Caco-2 (cell line): ENCODE measurements at regions not wholly inside any gene's neighbourhood (a gene's known extent, or its start where the extent isn't known, plus 50 kb on each side); places are given as distances from the start of the nearest gene placed in this dataset.

ENCODE experiments used
- BruUV-seq: library from RNA; stranded (reverse); fragments of 400-500 nt; replicated peaks from 2 replicates; lab custom pipeline; 2021; lab: Mats Ljungman, UMichigan
- CTCF ChIA-PET: fragments of 300-600 bp; sonication (Branson Sonifier 250); formaldehyde crosslinking; loops from one replicate; lab custom pipeline; 2022; ENCODE audit warnings: antibody characterized with exemption; lab: Charles Lee
- POLR2A ChIA-PET: fragments of 300-600 bp; sonication (Branson Sonifier 250); formaldehyde crosslinking; loops from one replicate; lab custom pipeline; 2022; ENCODE audit warnings: antibody characterized with exemption; lab: Charles Lee
- DNase-seq, 2 experiments: peaks; one replicate each; pipeline versions ENCODE4 v3.0.0 to v3.0.0-alpha.2; 2020 to 2022
- H3K27me3 ChIP-seq: replicated peaks from 2 replicates; pipeline ENCODE4 v1.6.0; 2011; ENCODE audit warnings: low read length; ENCODE audit not compliant: control insufficient read depth, insufficient read depth
- H3K36me3 ChIP-seq: 2 replicates; pipeline ENCODE4 v1.5.1; 2011; ENCODE audit warnings: low read length; ENCODE audit not compliant: control insufficient read depth, insufficient read depth
- H3K4me1 ChIP-seq: fragments of 250-450 bp; sonication (Bioruptor Pico); 2 replicates; pipeline ENCODE4 v1.5.1; 2020; ENCODE audit warnings: mild to moderate bottlenecking
- H3K4me3 ChIP-seq: 2 replicates; pipeline ENCODE4 v1.5.1; 2011; ENCODE audit warnings: low read depth, mild to moderate bottlenecking, control low read depth, low read length
- H3K9me3 ChIP-seq: fragments of 250-450 bp; sonication (Bioruptor Pico); 2 replicates; pipeline ENCODE4 v1.5.1; 2020; ENCODE audit warnings: mild to moderate bottlenecking, moderate library complexity
- H3K27ac Mint-ChIP-seq: one replicate; pipeline ENCODE4 v1.8.0; 2022; ENCODE audit warnings: mixed read lengths; ENCODE audit not compliant: unreplicated experiment
- H3K27me3 Mint-ChIP-seq: one replicate; pipeline ENCODE4 v1.8.0; 2022; ENCODE audit warnings: mixed read lengths; ENCODE audit not compliant: insufficient read depth, unreplicated experiment
- H3K36me3 Mint-ChIP-seq: one replicate; pipeline ENCODE4 v1.8.0; 2022; ENCODE audit warnings: mild to moderate bottlenecking, mixed read lengths; ENCODE audit not compliant: insufficient read depth, unreplicated experiment
- H3K4me1 Mint-ChIP-seq: one replicate; pipeline ENCODE4 v1.8.0; 2022; ENCODE audit warnings: low read depth, mixed read lengths; ENCODE audit not compliant: unreplicated experiment
- H3K4me3 Mint-ChIP-seq: one replicate; pipeline ENCODE4 v1.8.0; 2022; ENCODE audit warnings: mild to moderate bottlenecking, moderate library complexity, mixed read lengths; ENCODE audit not compliant: unreplicated experiment
- H3K9me3 Mint-ChIP-seq: one replicate; pipeline ENCODE4 v1.8.0; 2022; ENCODE audit warnings: mixed read lengths; ENCODE audit not compliant: unreplicated experiment
- CTCF ChIP-seq, 2 experiments: fragments of 200-600 bp in 1 of 2; IDR thresholded peaks; 1 replicate in 1 of 2; 2 replicates in 1 of 2; pipeline versions ENCODE4 v1.5.1 to v1.8.0; 2011 to 2022; ENCODE audit warnings: antibody characterized with exemption in 1 of 2, control low read depth in 1 of 2, inconsistent platforms in 1 of 2, low read depth in 1 of 2, low read length in 1 of 2, mild to moderate bottlenecking in 1 of 2, moderate library complexity in 1 of 2; ENCODE audit not compliant: insufficient read depth in 1 of 2, severe bottlenecking in 1 of 2, unreplicated experiment in 1 of 2
- intact Hi-C: fragments of 100-400 bp; cut with micrococcal nuclease; formaldehyde crosslinking; loops from one replicate; pipeline ENCODE4 v1.10.0; 2022; ENCODE audit not compliant: unreplicated experiment

GRCh38 chr4:125538670-125539069 is 223.9 kb downstream of the FAT4 start:
- no peaks in the 10 kb centered on the region for H3K27me3 Mint-ChIP-seq
- Histone ChIP-seq H3K4me1 (no peaks in the 10 kb centered on the region), H3K9me3 (peaks cover 3% of the 10 kb centered on the region; the same call in 1 of the 2 replicates), H3K36me3 (no peaks in the 10 kb centered on the region), H3K4me3 (no peak overlapping the region), H3K27me3 (no peaks in the 10 kb centered on the region)
- H3K27ac Mint-ChIP-seq: no peak overlapping the region
- no peak overlapping the region for H3K4me3 Mint-ChIP-seq
- ChIA-PET CTCF (no interaction called here), POLR2A (no interaction called here)
- H3K36me3 Mint-ChIP-seq: no peaks in the 10 kb centered on the region
- peaks cover 12% of the 10 kb centered on the region for H3K9me3 Mint-ChIP-seq
- TF ChIP-seq CTCF (IDR thresholded peaks at IDR 0.05; ENCODE audit: insufficient read depth in 1 of 2, low read depth in 1 of 2, low read length in 1 of 2, severe bottlenecking in 1 of 2, unreplicated experiment in 1 of 2): no peak
- BruUV-seq: no TSS peak
- no peak for DNase-seq
- H3K4me1 Mint-ChIP-seq: no peaks in the 10 kb centered on the region
- intact Hi-C loops: no loop called here

GRCh38 chr4:125539691-125540090 is 224.9 kb downstream of the FAT4 start:
- H3K9me3 Mint-ChIP-seq: peaks cover 12% of the 10 kb centered on the region
- H3K4me1 Mint-ChIP-seq: no peaks in the 10 kb centered on the region
- TF ChIP-seq CTCF (IDR thresholded peaks at IDR 0.05; ENCODE audit: insufficient read depth in 1 of 2, low read depth in 1 of 2, low read length in 1 of 2, severe bottlenecking in 1 of 2, unreplicated experiment in 1 of 2): no peak
- POLR2A ChIA-PET: no interaction called here
- no TSS peak for BruUV-seq
- Histone ChIP-seq H3K27me3 (no peaks in the 10 kb centered on the region), H3K4me1 (no peaks in the 10 kb centered on the region), H3K4me3 (no peak overlapping the region), H3K36me3 (no peaks in the 10 kb centered on the region), H3K9me3 (peaks cover 3% of the 10 kb centered on the region; the same call in 1 of the 2 replicates)
- H3K27ac Mint-ChIP-seq: no peak overlapping the region
- intact Hi-C loops: no loop called here
- DNase-seq: no peak
- H3K27me3 Mint-ChIP-seq: no peaks in the 10 kb centered on the region
- H3K36me3 Mint-ChIP-seq: no peaks in the 10 kb centered on the region
- CTCF ChIA-PET: no interaction called here
- no peak overlapping the region for H3K4me3 Mint-ChIP-seq

- intact Hi-C loops: no loop called here
- no peaks in the 10 kb centered on the region for H3K4me1 ChIP-seq
- ChIA-PET CTCF (no interaction called here), POLR2A (no interaction called here)
- Mint-ChIP-seq H3K9me3 (peaks cover 12% of the 10 kb centered on the region), H3K27ac (no peak overlapping the region), H3K27me3 (no peaks in the 10 kb centered on the region), H3K4me3 (no peak overlapping the region), H3K36me3 (no peaks in the 10 kb centered on the region), H3K4me1 (no peaks in the 10 kb centered on the region)
- H3K9me3 ChIP-seq: peaks cover 3% of the 10 kb centered on the region; the same call in 1 of the 2 replicates
- H3K36me3 ChIP-seq: no peaks in the 10 kb centered on the region
- no peaks in the 10 kb centered on the region for H3K27me3 ChIP-seq
- no peak for TF ChIP-seq CTCF (IDR thresholded peaks at IDR 0.05; ENCODE audit: insufficient read depth in 1 of 2, low read depth in 1 of 2, low read length in 1 of 2, severe bottlenecking in 1 of 2, unreplicated experiment in 1 of 2)
- no TSS peak for BruUV-seq
- no peak overlapping the region for H3K4me3 ChIP-seq
- no peak for DNase-seq
Measured at GRCh38 chr4:125541836-125542385, 227.2 kb downstream of the FAT4 start.
